ENCODE measurements at regions not wholly inside any gene's neighbourhood (a gene's known extent, or its start where the extent isn't known, plus 50 kb on each side); places are given as distances from the start of the nearest gene placed in this dataset.
"Not testable (repeated sequence)": the region's sequence is repeated elsewhere in the genome, so short reads cannot be mapped to it uniquely, and the experiment has no call there.

DNA sequence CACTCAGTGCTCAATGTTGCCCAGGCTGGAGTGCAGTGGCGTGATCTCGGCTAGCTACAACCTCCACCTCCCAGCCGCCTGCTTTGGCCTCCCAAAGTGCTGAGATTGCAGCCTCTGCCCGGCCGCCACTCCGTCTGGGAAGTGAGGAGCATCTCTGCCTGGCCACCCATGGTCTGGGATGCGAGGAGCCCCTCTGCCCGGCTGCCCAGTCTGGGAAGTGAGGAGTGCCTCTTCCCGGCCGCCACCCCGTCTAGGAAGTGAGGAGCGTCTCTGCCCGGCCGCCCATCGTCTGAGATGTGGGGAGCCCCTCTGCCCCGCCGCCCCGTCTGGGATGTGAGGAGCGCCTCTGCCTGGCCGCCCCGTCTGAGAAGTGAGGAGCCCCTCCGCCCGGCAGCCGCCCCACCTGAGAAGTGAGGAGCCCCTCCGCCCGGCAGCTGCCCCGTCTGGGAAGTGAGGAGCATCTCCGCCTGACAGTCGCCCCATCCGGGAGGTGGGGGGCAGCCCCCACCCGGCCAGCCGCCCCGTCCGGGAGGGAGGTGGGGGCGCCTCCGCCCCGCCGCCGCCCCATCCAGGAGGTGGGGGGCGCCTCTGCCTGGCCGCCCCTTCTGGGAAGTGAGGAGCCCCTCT lies 394.1 kb downstream of the CPS1 start:
- not testable (repeated sequence) for H3K27ac ChIP-seq; DNase-seq (ENCODE audit: low read depth, low spot score)

DNA sequence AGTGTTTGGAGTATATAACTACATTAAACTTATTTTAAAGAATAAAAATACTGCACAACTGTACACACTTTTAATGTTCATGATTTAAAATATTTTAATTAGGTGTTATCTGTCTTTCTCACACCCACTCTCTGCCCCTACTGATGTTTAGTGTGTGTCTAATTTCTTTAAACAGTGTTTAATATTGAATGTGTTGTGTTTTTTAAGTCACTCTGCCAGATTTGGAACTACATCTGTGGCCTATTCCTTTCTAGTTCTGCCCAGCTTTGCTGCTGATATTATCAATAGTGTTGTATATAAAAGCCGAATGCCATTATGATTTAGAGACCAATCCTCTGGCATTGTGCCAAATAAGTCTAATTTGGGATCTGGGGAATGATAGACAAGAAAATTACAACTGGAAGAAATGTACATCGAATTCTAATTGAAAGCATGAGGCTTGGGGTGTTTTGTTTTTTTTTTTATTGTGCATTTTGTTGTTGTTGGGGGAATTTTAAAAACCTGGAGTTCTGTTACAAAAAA lies 398.0 kb downstream of the CPS1 start:
- no peak for DNase-seq (ENCODE audit: low read depth, low spot score)
- no peak overlapping the region for H3K27ac ChIP-seq

DNA sequence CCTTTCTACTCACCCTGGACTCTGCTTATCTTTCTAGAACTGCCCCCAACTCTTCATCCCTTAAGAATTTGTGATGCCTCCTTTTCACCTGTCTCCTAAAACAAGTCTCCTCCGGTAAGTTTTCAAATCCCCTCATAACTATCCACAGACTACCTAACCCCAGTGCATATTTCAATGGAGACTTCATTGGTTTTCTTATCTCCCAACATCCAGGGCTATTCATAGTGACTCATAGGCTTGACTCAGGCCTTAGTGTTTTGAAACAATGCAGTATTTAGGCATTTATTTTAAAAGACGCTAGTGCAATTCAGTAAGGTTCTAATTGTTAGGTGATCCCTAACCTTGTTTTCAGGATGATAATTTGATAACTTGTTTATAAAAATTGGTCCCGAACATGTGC lies 399.2 kb downstream of the CPS1 start:
- peak; percentile 3 for DNase-seq (ENCODE audit: low read depth, low spot score)
- no peak overlapping the region for H3K27ac ChIP-seq

DNA sequence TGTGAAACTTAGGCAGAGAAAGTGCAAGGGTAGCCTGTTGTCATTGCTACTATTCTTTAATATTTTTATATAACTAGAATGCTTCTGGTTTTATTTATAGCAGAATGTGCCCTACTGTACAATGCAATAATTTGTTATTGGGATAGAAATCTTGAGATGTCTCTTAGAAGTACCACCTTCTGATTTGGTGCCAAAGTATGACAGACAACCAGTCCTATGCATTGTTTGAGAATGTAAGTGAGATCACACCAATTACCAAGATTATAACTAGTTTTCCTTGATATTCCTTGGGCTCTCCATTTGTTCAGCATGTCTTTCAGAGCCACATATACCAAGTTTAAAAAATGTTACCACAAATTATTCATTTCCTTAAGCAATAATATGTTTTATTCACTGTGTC lies 399.7 kb downstream of the CPS1 start:
- no peak overlapping the region for H3K27ac ChIP-seq
- DNase-seq (ENCODE audit: low read depth, low spot score) = no peak

DNA sequence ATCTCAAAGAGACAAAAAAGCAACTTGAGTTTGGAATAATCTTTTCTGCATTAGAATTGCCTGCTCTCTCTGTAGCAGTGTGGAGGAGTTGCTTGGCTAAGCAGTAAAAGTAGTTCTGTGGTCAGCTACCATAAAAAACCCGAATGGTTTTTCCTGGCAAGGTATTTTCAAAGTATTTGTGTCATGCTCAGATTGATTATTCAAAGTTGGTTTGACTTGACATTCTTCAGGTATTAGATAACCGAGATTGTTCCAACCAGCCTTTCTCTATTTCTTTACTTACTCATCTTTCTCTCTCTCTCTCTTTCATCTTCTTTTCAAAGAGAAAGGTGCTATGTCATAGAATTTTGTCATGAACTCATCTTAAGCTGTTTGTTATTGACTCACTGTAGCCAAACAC lies 404.9 kb downstream of the CPS1 start:
- DNase-seq (ENCODE audit: low read depth, low spot score) = peak; percentile 6
- H3K27ac ChIP-seq = no peak overlapping the region

DNA sequence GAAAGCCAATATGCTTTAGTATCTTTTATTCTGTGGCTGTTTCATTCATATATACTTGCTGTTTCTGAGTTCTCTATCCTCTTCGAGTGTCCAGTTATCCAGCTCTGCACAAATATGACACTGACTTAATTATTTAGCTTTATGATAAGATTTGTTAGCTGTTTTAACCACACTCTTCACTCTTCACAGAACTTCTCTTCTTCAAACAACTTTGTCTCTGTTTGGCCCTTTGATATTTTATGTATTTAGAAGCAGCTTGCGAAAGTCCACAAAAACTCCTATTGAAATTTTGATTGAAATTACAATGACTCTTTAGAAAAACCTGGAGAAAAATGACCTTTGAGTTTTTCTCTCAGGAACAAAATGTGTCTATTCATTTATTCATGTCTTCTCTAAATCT lies 407.0 kb downstream of the CPS1 start:
- DNase-seq (ENCODE audit: low read depth, low spot score) = no peak
- no peak overlapping the region for H3K27ac ChIP-seq

DNA sequence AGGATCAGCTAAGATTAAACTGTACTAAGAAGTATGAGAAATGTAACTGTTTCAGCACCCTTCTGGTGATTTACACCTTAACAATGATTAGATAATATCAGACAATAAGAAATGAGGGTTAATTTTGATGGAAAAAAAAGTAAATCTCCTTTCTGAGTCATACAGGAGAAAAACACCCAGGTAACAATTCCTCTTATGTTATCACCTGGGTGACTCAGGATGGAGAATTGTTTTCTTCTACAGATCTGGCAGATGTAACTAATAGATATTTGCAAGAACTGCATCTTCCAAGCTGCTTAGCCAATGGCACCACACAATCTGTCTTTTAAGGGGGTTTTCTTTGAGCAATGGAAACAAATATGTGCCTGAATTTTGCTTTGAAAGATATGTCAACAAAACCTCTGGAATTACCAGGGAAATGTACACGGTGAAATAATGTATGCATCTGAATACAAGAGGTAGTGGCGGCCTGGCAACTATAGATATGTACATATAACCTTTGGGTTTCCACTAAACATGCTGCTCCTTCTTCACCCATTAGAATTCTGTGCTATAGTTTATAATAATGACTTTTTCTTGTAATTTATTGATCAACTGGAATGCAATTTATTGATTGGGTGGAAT lies 407.9 kb downstream of the CPS1 start:
- DNase-seq (ENCODE audit: low read depth, low spot score) = no peak
- no peak overlapping the region for H3K27ac ChIP-seq

DNA sequence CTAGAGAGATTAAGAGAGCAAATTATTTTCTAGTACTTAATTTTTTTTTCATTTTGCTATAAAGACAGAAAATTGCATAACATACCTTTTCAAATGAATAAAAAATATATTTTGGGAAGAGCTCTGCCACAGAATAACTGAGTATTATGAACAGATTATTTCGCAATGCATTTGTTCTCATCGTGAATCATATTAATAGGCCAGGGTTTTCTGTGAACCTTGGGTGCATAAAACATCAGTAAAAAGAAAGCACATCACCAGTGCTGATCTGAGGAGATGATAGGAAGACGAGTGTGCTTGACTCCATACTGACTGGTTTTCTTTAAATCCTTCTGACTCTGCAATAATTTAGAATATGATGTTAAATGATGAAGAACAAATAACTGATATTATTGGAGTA lies 409.1 kb downstream of the CPS1 start:
- no peak overlapping the region for H3K27ac ChIP-seq
- peak; percentile 5 for DNase-seq (ENCODE audit: low read depth, low spot score)

DNA sequence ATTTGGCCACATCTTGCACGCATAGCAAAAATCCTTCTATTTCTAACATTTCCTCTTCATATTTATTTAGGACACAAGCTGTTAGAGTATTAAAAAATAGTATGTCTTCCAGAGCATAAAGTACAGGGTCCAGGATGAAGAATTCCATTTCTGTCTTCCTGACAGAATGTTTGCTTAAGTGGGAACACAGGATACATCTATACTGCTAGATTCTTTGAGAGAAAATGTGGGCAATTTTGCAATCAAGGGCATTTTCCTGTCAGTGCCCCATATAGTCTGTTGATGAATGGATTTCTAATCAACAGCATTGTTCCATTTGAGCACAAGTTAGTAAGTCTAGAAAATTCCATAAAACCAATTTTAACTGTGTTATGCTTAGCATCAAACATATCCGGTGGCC lies 409.9 kb downstream of the CPS1 start:
- H3K27ac ChIP-seq = no peak overlapping the region
- no peak for DNase-seq (ENCODE audit: low read depth, low spot score)

DNA sequence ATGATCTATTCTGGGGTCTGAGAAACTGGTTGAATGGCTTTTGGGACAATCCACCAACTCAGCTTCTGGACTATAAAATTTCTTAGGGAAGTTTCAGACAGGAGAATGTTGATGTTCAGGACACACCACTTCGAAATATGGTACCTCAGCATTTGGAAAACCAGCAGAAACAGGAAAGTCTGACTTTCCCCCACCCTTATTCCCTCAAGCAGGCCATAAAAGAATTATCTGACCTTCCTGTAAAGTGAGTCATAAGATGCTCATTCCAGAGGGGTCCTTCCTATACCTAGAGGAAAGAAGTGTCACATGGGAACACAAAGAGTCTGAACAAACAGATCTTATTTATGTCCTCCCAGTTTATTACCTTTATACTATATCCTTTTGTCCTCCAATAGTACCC lies 415.0 kb downstream of the CPS1 start:
- DNase-seq (ENCODE audit: low read depth, low spot score) = no peak
- H3K27ac ChIP-seq = no peak overlapping the region

DNA sequence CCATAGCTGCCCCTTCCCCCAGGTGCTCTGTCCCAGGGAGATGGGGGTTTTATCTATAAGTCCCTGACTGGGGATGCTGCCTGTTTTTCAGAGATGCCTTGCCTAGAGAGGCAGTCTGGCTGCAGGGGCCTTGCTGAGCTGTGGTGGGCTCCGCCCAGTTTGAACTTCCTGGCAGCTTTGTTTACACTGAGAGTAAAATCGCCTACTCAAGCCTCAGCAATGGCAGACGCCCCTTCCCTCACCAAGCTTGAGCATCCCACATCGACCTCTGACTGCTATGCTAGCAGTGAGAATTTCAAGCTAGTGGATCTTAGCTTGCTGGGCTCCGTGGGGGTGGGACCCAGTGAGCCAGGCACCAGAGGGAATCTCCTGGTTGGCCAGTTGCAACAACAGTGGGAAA lies 430.4 kb downstream of the CPS1 start:
- H3K27ac ChIP-seq = not testable (repeated sequence)

DNA sequence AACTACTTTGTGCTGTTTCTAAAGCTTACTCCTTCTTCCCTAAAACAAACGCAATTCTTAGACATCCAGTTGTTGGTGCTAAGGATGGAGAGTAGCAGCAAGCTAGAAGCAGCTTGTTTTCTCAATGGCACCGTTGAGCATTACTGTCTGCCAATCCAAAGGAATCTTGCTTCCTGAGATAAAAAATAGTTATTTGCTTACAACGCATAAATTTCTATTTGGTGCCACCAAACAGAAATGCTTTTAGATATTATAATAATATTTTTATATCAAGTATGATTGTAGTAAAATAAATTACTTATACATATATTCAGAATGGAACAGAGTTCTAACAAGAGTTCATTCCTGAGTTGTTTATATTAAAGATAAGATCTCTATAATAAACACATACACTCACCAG lies 434.7 kb downstream of the CPS1 start:
- no peak for DNase-seq (ENCODE audit: low read depth, low spot score)
- H3K27ac ChIP-seq = no peak overlapping the region

More for the DNA sequence above, 430.4 kb downstream of the CPS1 start:
- DNase-seq (ENCODE audit: low read depth, low spot score) = not testable (repeated sequence)

DNA sequence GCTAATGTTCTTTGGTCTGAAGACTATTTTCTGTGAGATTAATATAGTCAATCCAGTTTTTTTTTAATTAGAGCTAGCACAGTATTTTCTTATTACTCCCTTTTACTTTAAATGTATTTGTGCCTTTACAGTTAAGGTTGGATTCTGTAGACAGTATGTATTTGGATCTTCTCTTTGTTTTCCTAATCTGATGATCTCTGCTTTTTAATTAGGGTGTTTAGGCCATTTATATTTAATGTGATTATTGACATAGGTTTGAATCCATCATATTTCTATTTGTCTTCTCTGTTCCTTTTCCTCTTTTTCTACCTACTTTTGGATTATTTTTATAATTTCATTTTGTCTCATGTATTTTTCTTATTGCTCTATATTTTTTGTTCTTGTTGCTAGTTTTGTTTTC lies 437.7 kb downstream of the CPS1 start:
- no peak for DNase-seq (ENCODE audit: low read depth, low spot score)
- no peak overlapping the region for H3K27ac ChIP-seq

DNA sequence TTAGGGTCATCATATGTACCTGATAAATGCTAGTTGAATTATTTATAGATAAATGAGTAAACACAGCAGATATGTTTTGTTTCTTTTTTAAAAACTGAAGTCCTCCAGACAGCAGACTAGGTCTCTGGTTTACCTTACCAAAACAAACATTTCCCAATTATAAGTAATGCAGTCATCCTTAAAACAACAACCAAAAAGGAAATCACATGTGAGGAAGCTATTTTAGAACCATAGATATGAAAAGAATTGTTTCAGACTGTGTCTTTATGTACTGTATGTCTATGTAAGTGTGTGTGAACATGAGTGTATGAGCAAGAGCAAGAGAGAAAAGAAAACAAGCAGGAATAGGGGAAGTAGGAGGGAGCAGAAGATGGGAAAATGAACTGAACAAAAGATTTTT lies 441.0 kb downstream of the CPS1 start:
- no peak overlapping the region for H3K27ac ChIP-seq
- no peak for DNase-seq (ENCODE audit: low read depth, low spot score)

DNA sequence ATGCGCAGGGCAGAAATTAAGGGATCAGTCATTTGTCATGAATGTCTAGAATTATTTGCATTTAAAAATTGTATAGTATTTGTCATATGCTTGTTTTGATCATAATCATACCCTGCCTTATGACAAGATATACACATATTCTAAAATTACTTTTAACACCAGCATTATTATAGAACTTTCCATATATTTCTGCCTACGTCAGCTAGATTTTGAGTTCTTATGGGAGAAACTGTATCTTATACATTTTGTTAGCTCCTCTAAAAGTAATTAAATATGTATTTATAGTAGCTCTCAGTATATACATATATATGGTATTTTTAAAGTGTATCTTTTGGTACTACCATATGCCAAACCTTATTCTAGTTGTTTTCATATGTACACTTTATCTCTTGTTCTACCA lies 441.9 kb downstream of the CPS1 start:
- DNase-seq (ENCODE audit: low read depth, low spot score) = no peak
- no peak overlapping the region for H3K27ac ChIP-seq

DNA sequence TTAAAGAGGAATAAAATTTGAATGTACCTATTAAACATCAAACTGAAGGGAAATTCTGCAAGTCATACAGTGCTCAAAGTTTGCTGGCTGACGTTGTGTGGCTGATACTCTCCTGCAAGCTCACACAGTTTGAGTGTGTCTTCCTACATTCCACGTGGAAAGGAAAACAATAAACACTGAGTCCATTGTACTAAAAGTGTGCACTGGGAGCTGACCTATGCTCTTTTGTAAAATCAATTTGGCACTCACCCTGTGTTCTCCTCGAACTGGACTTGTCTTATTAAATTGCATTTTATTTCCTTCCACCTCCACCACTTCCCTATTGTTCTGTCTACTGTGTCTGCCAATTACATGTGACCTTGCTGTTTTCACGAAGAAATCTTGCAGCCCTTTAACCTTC lies 458.0 kb downstream of the CPS1 start:
- H3K27ac ChIP-seq = no peak overlapping the region
- no peak for DNase-seq (ENCODE audit: low read depth, low spot score)

DNA sequence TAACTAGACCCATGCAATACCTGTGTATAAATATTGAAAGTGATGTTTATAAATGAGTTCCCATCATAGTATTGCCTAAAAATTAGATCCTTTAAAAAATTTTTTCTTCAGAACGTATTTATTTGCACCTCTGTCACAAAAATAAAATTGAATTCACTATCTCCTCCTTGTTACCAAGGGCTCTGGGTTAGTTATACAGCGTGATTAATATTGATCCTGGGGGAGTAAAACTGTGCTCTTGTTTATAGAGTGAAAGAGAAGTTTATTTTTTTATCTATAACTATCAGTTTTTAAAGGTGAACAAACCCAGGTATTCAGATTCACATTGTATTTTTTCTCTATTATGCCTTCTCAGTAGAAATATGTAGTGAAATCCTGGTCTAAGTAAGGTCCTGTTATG lies 458.5 kb downstream of the CPS1 start:
- no peak overlapping the region for H3K27ac ChIP-seq
- DNase-seq (ENCODE audit: low read depth, low spot score) = no peak

DNA sequence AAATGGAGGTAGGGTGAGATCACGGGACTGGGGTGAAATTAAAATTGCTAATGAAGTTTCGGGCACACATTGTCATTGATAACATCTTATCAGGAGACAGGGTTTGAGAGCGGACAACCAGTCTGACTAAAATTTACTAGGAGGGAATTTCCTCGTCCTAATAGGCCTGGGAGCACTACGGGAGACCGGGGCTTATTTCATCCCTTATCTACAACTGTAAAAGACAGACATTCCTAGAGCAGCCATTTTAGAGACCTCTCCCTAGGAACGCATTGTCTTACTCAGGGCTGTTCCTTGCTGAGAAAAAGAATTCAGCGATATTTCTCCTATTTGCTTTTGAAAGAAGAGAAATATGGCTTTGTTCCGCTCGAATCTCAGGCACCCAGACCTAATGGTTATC lies 468.7 kb downstream of the CPS1 start:
- H3K27ac ChIP-seq; DNase-seq (ENCODE audit: low read depth, low spot score): not testable (repeated sequence)

DNA sequence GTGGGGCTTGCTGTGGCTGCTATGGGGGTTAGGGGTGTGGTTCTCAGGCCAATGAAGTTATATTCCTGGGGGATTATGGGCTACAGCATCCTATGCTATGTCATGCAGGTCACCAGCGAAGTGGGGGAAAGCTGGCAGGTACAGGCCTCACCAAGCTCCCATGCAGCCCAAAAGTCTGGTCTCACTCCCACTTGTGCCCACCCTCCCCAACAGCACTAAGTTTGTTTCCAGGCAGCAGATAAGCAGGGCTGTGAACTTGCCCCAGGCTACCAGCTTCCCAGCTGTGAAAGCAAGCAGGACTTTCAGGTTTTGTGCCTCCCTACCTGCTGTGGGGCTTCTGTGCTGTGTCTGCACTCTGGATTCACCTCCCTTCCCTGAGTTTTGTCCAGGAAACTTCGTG lies 469.7 kb downstream of the CPS1 start:
- no peak for DNase-seq (ENCODE audit: low read depth, low spot score)
- H3K27ac ChIP-seq = no peak overlapping the region

DNA sequence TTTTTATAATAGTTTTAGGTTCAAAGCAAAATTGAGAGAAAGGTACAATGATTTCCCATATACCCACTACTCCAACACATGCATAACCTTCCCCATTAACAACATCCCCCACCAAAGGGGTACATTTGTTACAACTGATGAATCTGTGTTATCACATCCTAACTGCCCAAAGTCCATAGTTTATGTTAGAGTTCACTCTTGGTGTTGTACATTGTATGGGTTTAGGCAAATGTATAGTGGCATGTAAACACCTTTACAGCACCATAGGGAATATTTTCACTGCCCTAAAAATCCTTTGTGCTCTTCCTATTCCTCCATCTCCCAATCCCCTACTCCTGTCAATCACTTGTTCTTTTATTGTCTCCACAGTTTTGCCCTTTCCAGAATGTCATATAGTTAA lies 471.6 kb downstream of the CPS1 start:
- H3K27ac ChIP-seq = no peak overlapping the region
- DNase-seq (ENCODE audit: low read depth, low spot score) = no peak

DNA sequence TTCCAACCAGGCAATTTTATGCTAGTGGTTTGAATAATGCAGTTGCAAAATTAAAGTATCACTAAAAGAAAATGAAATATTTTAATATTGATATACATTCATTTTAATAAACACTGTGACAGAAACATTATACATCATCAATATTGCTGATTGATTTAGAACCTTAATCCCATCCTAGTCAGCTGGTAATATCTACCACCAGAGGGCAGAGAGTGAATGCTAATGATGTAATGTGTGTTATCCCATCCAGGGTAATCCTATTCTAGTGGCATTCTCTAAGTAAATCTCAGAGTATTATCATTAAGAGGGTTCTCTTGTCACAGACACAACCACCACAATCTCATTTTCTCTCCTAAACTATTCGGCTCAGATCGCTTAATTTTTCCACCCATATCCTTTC lies 477.4 kb downstream of the CPS1 start:
- no peak for DNase-seq (ENCODE audit: low read depth, low spot score)
- H3K27ac ChIP-seq = no peak overlapping the region

DNA sequence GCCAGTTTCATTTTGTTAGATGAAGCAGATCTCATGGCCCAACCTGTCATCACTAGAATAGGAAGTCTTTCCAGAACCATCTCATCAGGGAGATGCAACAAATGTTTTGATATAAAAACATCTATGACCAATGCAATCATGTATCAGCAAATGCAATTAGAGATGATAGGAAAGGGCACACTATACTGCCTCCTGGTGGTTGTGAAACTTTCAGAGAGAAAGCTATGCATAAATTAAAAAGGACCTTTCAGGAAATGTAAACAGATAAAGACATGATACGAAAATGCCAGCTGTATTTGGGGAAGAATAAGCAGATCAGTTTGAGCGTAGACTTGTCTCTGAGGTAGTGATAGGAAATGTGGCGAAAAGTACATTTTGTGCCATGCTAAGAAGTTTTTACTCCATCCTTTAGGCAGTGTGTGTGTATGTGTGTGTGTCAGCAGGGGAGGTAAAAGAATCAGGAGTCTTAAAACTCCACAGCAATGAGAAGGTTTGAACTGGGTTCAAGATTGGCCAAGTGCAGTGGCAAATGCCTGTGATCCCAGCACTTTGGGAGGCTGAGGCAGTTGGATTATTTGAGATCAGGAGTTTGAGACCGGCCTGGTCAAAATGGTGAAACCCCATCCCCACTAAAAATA lies 479.3 kb downstream of the CPS1 start:
- H3K27ac ChIP-seq = no peak overlapping the region
- DNase-seq (ENCODE audit: low read depth, low spot score) = no peak
